BJ (cell line): ENCODE measurements at regions not wholly inside any gene's neighbourhood (a gene's known extent, or its start where the extent isn't known, plus 50 kb on each side); places are given as distances from the start of the nearest gene placed in this dataset.

ENCODE experiments used
- CTCF ChIA-PET: fragments of 350-600 bp; formaldehyde crosslinking; extraction: SDS; loops from one replicate; lab custom pipeline; 2021; ENCODE audit warnings: antibody characterized with exemption, inconsistent platforms; lab: Yijun Ruan, JAX
- POLR2A ChIA-PET: fragments of 300-600 bp; sonication (Branson Sonifier 250); formaldehyde crosslinking; extraction: SDS; loops from one replicate; lab custom pipeline; 2021; ENCODE audit warnings: antibody characterized with exemption; lab: Charles Lee
- DNase-seq: peaks from one replicate; pipeline ENCODE4 v3.0.0-alpha.2; 2011; ENCODE audit warnings: low read depth
- H3K27me3 ChIP-seq: 2 replicates; pipeline ENCODE4 v1.6.0; 2011; ENCODE audit warnings: low read length; ENCODE audit not compliant: control insufficient read depth, insufficient read depth
- H3K36me3 ChIP-seq: 2 replicates; pipeline ENCODE4 v1.5.1; 2011; ENCODE audit warnings: low read length; ENCODE audit not compliant: control insufficient read depth, insufficient read depth
- H3K4me3 ChIP-seq: 2 replicates; pipeline ENCODE4 v1.5.1; 2011; ENCODE audit warnings: low read depth, mild to moderate bottlenecking, control low read depth, low read length
- TF ChIP-seq, protein P1 (sequence below): IDR thresholded peaks from 2 replicates; pipeline ENCODE4 v1.5.1; 2011; ENCODE audit warnings: low read depth, mild to moderate bottlenecking, control low read depth, inconsistent platforms, low read length, moderate library complexity; ENCODE audit not compliant: insufficient read depth

DNA sequence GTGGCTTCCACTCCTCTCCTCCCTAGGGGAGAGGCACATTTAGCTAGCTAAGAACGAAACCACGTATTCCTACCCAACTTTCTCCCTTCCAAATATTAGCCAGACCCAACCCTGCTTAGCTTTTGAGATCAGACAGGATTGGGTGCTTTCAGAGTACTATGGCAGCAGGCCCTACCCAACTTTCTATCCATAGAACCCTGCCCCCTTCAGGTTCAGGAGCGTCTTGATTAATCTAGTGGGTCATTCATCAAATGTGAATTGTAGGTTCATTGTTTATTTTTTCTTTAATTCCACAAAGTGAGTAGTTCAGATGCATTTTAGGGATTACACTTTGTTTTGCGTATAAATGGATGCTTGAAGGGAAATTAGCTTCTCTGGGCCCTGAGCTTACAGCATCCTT lies 188.3 kb downstream of the MIB1 start:
- no peaks in the 10 kb centered on the region; the same call in 1 of the 2 replicates for H3K27me3 ChIP-seq
- ChIA-PET POLR2A (no interaction called here), CTCF (no interaction called here)
- TF ChIP-seq, protein P1, sequence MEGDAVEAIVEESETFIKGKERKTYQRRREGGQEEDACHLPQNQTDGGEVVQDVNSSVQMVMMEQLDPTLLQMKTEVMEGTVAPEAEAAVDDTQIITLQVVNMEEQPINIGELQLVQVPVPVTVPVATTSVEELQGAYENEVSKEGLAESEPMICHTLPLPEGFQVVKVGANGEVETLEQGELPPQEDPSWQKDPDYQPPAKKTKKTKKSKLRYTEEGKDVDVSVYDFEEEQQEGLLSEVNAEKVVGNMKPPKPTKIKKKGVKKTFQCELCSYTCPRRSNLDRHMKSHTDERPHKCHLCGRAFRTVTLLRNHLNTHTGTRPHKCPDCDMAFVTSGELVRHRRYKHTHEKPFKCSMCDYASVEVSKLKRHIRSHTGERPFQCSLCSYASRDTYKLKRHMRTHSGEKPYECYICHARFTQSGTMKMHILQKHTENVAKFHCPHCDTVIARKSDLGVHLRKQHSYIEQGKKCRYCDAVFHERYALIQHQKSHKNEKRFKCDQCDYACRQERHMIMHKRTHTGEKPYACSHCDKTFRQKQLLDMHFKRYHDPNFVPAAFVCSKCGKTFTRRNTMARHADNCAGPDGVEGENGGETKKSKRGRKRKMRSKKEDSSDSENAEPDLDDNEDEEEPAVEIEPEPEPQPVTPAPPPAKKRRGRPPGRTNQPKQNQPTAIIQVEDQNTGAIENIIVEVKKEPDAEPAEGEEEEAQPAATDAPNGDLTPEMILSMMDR, result no peak
- H3K36me3 ChIP-seq, result no peaks in the 10 kb centered on the region
- no peak for DNase-seq
- H3K4me3 ChIP-seq, result no peak overlapping the region

DNA sequence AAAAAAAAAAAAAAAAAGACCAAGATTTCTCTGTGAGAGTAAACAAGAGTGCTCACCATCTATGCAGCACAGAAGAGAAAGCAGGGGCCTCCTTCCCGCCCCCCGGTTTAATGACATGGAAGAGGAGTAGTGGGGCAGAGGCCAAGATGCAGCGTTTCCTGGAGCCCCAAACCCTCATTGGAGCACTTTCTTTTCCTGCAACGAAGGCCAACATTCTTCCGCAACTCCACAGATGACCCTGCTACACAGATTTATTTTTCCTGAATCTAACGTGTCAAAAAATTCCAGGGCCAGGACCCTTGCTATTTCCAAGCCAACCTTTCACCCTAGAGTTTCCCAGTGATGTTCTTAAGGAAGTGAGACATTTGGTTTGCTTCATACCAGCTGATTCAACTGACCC lies 189.6 kb downstream of the MIB1 start:
- H3K27me3 ChIP-seq, result no peaks in the 10 kb centered on the region; the same call in 1 of the 2 replicates
- H3K36me3 ChIP-seq, result no peaks in the 10 kb centered on the region
- POLR2A ChIA-PET, result no interaction called here
- CTCF ChIA-PET, result no interaction called here
- no peak for DNase-seq
- H3K4me3 ChIP-seq, result no peak overlapping the region
- TF ChIP-seq, protein P1, result no peak

DNA sequence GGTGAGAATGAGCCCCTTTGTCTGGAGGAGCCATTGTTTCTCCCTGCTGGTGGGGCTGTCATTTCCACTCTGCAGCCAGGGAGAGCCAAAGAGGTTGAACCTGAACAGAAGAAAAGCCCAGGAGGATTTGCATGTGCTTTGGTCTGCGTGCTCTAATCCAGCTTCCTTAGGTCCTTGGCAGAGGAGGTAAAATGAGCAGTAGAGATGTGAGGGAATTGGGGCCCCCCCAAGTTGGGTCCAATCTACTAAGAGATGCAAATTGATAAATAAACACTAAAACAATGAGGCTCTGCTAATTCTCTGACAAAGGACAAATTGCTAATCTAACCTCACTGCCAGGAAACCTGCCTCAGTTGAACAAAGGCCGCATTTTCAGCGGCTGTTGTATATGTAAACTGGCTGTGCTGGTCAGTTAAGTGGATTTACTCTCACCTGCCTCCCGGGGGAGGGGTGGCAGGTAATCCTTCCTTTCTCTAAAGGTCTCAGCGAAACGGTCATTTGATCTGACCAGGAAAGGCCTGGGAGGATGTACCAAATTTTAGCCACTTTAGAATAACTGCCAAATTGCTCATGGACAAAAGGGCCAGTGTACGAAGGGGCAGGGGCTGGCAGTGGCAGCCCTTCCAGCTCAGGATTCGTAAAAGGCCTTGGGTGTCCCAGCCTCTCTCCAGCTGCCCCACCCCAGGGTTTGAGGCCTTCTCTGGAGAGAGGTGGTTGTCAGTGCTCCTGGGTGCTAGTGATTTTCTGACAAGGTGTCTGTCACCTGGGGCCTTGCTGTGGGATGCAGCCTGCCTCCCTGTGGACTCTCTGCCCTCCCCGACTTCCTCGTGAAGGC lies 193.6 kb downstream of the MIB1 start:
- Histone ChIP-seq H3K4me3 (no peak overlapping the region), H3K36me3 (no peaks in the 10 kb centered on the region), H3K27me3 (no peaks in the 10 kb centered on the region; the same call in 1 of the 2 replicates)
- CTCF ChIA-PET, result interaction anchor here (0.6 kb wide), 1 partner anchor 81 kb away, joined by 3 read pairs; no protein-coding TSS in a partner anchor
- POLR2A ChIA-PET, result no interaction called here
- no peak for DNase-seq
- TF ChIP-seq, protein P1, result no peak

DNA sequence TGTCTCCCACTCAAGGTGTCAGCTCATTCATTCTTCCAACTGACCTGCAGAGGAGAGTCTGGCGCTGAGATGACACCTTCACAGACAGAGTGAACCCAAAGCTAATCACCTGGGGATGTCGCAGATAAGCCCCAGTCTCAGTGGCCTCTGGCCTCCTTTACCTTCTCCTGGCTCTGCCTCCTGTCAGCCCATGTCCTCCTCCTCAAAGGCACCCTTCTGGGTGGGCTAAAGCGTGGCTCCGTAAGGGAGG lies 194.1 kb downstream of the MIB1 start:
- POLR2A ChIA-PET, result no interaction called here

DNA sequence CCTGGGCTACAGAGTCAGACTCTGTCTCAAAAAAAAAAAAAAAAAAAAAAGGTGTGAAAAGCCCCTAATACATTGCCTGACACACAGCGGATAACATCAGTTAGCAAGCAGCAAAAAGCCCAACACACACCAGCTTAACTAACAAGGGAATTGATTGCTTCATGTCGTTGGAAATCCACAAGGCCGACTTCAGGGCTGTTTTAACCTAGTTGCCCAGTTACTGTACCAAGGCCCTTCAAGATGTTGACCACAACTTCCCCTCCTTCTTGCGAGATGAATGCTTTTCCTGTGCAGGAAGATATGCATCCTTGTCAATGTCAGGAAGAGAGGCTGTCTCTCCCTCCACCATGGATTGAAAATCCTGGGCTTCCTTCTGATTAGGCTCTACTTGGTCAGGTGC lies 202.9 kb downstream of the MIB1 start:
- no peak overlapping the region for H3K4me3 ChIP-seq
- no peaks in the 10 kb centered on the region for H3K36me3 ChIP-seq
- CTCF ChIA-PET, result no interaction called here
- TF ChIP-seq, protein P1, result no peak
- DNase-seq, result no peak
- H3K27me3 ChIP-seq, result no peaks in the 10 kb centered on the region; the same call in 1 of the 2 replicates
- POLR2A ChIA-PET, result no interaction called here

More for the DNA sequence above, 194.1 kb downstream of the MIB1 start:
- Histone ChIP-seq H3K27me3 (no peaks in the 10 kb centered on the region; the same call in 1 of the 2 replicates), H3K36me3 (no peaks in the 10 kb centered on the region), H3K4me3 (no peak overlapping the region)
- TF ChIP-seq, protein P1, result no peak
- CTCF ChIA-PET, result interaction anchor here (0.6 to 1.7 kb wide), 2 partner anchors 21 to 81 kb away, joined by 3 read pairs; no protein-coding TSS in a partner anchor
- DNase-seq, result no peak
